ENCODE measurements at regions not wholly inside any gene's neighbourhood (a gene's known extent, or its start where the extent isn't known, plus 50 kb on each side); places are given as distances from the start of the nearest gene placed in this dataset.
A peak's percentile ranks its signal among the peaks of the same experiment; 100 is the strongest.

- H3K4me3 Mint-ChIP-seq (ENCODE audit: unreplicated experiment), result no peak overlapping the region
- no peaks in the 10 kb centered on the region for H3K27me3 Mint-ChIP-seq (ENCODE audit: low read depth)
- H3K4me1 Mint-ChIP-seq (ENCODE audit: low read depth), result peaks cover 44% of the 10 kb centered on the region
- no peaks in the 10 kb centered on the region for H3K9me3 Mint-ChIP-seq (ENCODE audit: low read depth)
- no peak overlapping the region for H3K27ac Mint-ChIP-seq (ENCODE audit: unreplicated experiment)
- DNase-seq (ENCODE audit: low spot score), result no peak
- no peaks in the 10 kb centered on the region for H3K36me3 Mint-ChIP-seq (ENCODE audit: low read depth)
- TF ChIP-seq CTCF (IDR thresholded peaks at IDR 0.05), result no peak
These were observed 147.2 kb upstream of the JUN start for GRCh38 chr1:58931024-58931423.

GRCh38 chr1:58931756-58932155, 147.9 kb upstream of the JUN start:
- no peaks in the 10 kb centered on the region for H3K9me3 Mint-ChIP-seq (ENCODE audit: low read depth)
- H3K27me3 Mint-ChIP-seq (ENCODE audit: low read depth), result no peaks in the 10 kb centered on the region

GRCh38 chr1:58932859-58933598, 149.2 kb upstream of the JUN start:
- no peaks in the 10 kb centered on the region for H3K27me3 Mint-ChIP-seq (ENCODE audit: low read depth)
- no peaks in the 10 kb centered on the region for H3K36me3 Mint-ChIP-seq (ENCODE audit: low read depth)
- H3K9me3 Mint-ChIP-seq (ENCODE audit: low read depth), result no peaks in the 10 kb centered on the region
- peaks cover 36% of the 10 kb centered on the region for H3K4me1 Mint-ChIP-seq (ENCODE audit: low read depth)
- no peak for TF ChIP-seq CTCF (IDR thresholded peaks at IDR 0.05)
- H3K4me3 Mint-ChIP-seq (ENCODE audit: unreplicated experiment), result no peak overlapping the region
- H3K27ac Mint-ChIP-seq (ENCODE audit: unreplicated experiment), result peak overlapping the region; percentile 83
- no peak for DNase-seq (ENCODE audit: low spot score)

More at GRCh38 chr1:58931756-58932155, 147.9 kb upstream of the JUN start:
- no peak for TF ChIP-seq CTCF (IDR thresholded peaks at IDR 0.05)
- Mint-ChIP-seq H3K27ac (ENCODE audit: unreplicated experiment) (no peak overlapping the region), H3K4me1 (ENCODE audit: low read depth) (peaks cover 44% of the 10 kb centered on the region), H3K4me3 (ENCODE audit: unreplicated experiment) (no peak overlapping the region), H3K36me3 (ENCODE audit: low read depth) (no peaks in the 10 kb centered on the region)
- DNase-seq (ENCODE audit: low spot score), result no peak

- H3K4me3 Mint-ChIP-seq (ENCODE audit: unreplicated experiment), result no peak overlapping the region
- H3K27me3 Mint-ChIP-seq (ENCODE audit: low read depth), result no peaks in the 10 kb centered on the region
- DNase-seq (ENCODE audit: low spot score), result no peak
- H3K9me3 Mint-ChIP-seq (ENCODE audit: low read depth), result no peaks in the 10 kb centered on the region
- H3K36me3 Mint-ChIP-seq (ENCODE audit: low read depth), result no peaks in the 10 kb centered on the region
- peak overlapping the region; percentile 83 for H3K27ac Mint-ChIP-seq (ENCODE audit: unreplicated experiment)
- TF ChIP-seq CTCF (IDR thresholded peaks at IDR 0.05), result peak; percentile 46
- H3K4me1 Mint-ChIP-seq (ENCODE audit: low read depth), result peaks cover 33% of the 10 kb centered on the region
These were observed 149.7 kb upstream of the JUN start for GRCh38 chr1:58933599-58933926.

GRCh38 chr1:58934706-58935105, 150.9 kb upstream of the JUN start:
- Mint-ChIP-seq H3K27me3 (ENCODE audit: low read depth) (no peaks in the 10 kb centered on the region), H3K36me3 (ENCODE audit: low read depth) (no peaks in the 10 kb centered on the region), H3K4me3 (ENCODE audit: unreplicated experiment) (no peak overlapping the region), H3K27ac (ENCODE audit: unreplicated experiment) (no peak overlapping the region), H3K9me3 (ENCODE audit: low read depth) (no peaks in the 10 kb centered on the region), H3K4me1 (ENCODE audit: low read depth) (peaks cover 28% of the 10 kb centered on the region)
- TF ChIP-seq CTCF (IDR thresholded peaks at IDR 0.05), result no peak
- no peak for DNase-seq (ENCODE audit: low spot score)
